Retinal pigment epithelial cell (primary cell): ENCODE measurements at regions not wholly inside any gene's neighbourhood (a gene's known extent, or its start where the extent isn't known, plus 50 kb on each side); places are given as distances from the start of the nearest gene placed in this dataset.

ENCODE experiments used
- DNase-seq: peaks from one replicate; pipeline ENCODE4 v3.0.0-alpha.2; 2010; ENCODE audit warnings: low read depth
- H3K4me3 ChIP-seq: 2 replicates; pipeline ENCODE4 v1.5.1; 2011; ENCODE audit warnings: mild to moderate bottlenecking, low read length, control low read depth, moderate library complexity
- TF ChIP-seq, protein P1 (sequence below): conservative IDR thresholded peaks from 2 replicates; pipeline ENCODE4 v1.5.1; 2011; ENCODE audit warnings: low read depth, low read length, control low read depth, inconsistent platforms

DNA sequence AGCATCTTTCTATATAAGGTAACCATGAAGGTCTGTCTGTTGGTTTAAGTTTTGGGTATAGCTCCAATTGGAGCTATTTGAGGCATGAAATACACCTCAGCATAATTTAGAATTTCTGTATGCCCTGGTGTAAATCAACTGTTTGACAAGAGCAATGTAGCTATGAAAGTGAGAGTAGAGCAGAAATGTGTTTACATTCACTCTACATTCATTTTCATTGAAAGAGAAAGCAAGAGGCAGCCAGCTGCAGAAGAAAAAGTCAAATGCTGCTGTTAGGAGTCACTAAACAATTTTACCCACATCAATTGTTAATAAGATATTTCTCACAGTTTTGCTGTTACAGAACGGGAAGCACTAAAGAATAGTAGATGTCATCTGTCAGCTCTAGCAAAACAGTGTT is 252.5 kb downstream of the SLC6A15 start:
- no peak overlapping the region for H3K4me3 ChIP-seq
- no peak for DNase-seq

DNA sequence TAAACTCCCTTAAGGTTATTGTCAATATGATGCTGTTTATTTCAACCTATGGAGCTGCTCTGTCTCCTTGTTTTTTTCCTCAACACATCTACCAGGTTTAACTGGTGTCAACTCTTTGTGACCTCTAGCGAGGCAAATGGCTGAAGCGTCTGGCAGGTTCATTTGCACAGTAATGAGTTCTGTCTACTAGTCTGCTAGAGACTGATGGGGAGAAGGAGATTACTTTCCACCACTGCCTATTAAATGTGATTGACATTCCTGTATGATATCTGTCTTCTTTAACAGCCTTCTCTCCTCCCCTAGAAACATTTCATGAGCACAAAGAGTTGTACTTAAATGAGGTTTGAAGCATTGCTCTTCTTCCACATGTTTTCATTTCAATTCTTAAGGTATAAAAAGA is 253.7 kb downstream of the SLC6A15 start:
- DNase-seq: no peak
- H3K4me3 ChIP-seq: no peak overlapping the region
- TF ChIP-seq, protein P1, sequence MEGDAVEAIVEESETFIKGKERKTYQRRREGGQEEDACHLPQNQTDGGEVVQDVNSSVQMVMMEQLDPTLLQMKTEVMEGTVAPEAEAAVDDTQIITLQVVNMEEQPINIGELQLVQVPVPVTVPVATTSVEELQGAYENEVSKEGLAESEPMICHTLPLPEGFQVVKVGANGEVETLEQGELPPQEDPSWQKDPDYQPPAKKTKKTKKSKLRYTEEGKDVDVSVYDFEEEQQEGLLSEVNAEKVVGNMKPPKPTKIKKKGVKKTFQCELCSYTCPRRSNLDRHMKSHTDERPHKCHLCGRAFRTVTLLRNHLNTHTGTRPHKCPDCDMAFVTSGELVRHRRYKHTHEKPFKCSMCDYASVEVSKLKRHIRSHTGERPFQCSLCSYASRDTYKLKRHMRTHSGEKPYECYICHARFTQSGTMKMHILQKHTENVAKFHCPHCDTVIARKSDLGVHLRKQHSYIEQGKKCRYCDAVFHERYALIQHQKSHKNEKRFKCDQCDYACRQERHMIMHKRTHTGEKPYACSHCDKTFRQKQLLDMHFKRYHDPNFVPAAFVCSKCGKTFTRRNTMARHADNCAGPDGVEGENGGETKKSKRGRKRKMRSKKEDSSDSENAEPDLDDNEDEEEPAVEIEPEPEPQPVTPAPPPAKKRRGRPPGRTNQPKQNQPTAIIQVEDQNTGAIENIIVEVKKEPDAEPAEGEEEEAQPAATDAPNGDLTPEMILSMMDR: no peak

More for the DNA sequence above, 252.5 kb downstream of the SLC6A15 start:
- TF ChIP-seq, protein P1: no peak

DNA sequence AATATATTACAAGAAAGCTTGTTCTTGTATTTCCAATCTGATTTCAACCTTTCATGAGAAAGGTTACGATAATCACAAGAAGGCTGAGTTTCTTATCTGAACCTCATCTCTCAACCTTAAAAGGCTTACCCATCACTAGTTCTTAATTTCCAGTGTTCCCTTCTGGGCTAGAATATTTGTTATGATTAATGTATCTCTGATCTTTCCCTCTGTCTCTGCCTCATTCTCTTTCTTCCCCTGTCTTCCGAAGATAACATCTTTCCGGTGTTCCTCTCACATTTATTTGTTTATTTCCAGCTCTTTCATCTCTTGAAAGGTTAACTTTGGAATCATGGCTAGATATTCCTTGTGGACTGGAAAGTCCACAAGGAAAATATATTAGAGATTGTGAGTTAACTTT is 255.9 kb downstream of the SLC6A15 start:
- TF ChIP-seq, protein P1: no peak
- DNase-seq: no peak

DNA sequence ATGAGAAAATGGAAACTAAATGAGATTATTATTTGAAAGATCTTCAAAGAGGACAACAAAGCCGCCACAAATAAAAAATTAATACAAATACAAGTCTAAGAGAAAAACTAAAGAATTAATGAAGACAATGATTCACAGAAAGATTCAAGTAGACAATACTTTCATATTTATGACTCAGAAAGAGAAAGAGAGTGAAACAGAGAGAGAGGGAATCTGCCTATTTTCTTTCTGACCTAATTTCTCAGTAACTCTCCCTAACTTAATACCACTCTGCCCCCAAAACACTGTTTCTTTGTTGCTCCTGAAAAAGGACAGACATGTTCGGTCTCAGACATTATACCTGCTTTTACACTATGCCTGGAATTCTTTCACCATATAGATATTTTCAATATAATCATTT is 259.1 kb downstream of the SLC6A15 start:
- no peak for DNase-seq
- TF ChIP-seq, protein P1: no peak
- no peak overlapping the region for H3K4me3 ChIP-seq

More for the DNA sequence above, 255.9 kb downstream of the SLC6A15 start:
- no peak overlapping the region for H3K4me3 ChIP-seq

DNA sequence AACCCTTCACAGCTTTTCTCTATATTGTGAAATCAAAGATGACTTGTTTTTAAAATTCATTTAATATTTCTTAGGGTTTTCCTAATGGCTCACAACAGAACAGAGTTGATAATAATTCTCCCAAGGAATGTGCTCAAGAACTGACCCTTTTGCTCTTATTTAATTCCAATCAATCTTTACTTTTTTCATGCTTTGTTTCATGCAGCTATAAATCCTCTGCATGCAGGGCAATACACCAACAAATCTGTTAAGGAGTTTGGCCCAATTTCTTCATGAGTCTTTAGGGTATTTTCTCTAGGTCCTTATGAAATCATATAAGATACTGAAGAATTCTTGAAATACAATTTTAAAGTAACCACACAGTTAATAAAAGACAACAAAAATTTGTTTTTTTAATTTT is 264.2 kb downstream of the SLC6A15 start:
- H3K4me3 ChIP-seq: no peak overlapping the region
- DNase-seq: no peak
- TF ChIP-seq, protein P1: no peak

DNA sequence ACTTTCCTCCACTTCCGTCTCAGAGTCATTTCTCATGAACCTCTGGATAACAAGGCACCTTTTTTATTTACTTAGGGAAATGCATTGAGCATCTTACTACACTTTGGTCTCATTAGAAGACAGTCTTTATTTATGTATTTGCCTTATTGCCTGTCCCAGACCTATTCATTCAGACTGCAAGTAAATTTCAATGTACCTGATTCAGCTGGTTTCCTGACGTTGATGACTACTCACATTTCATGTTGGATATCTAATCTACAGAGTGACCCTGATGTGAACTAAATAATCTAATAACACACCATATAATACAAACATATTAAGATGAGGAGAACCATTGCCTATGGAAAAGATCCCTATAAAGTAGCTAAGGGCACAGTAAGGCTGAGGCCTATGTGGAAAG is 267.7 kb downstream of the SLC6A15 start:
- no peak for DNase-seq
- no peak overlapping the region for H3K4me3 ChIP-seq
- TF ChIP-seq, protein P1: no peak

DNA sequence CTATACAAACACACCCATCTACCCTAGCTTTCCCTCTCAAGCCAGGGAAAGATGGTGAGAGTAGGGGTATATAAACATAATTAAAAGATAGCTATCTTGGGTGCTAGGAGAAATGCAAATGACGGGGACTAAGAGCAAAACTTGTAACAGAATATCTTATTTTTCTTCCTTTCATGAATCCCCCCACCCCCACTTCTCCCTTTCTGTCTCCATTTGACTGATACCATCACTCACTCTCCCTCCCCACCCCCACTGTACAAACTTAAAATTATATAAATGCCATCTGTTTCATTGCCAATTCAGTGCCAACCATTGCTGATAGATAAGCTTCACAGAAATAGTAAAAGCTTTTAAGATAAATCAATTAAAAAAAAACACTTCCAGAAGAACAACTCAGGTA is 268.6 kb downstream of the SLC6A15 start:
- no peak overlapping the region for H3K4me3 ChIP-seq
- TF ChIP-seq, protein P1: no peak
- no peak for DNase-seq
